ENCODE measurements at regions not wholly inside any gene's neighbourhood (a gene's known extent, or its start where the extent isn't known, plus 50 kb on each side); places are given as distances from the start of the nearest gene placed in this dataset.

DNA sequence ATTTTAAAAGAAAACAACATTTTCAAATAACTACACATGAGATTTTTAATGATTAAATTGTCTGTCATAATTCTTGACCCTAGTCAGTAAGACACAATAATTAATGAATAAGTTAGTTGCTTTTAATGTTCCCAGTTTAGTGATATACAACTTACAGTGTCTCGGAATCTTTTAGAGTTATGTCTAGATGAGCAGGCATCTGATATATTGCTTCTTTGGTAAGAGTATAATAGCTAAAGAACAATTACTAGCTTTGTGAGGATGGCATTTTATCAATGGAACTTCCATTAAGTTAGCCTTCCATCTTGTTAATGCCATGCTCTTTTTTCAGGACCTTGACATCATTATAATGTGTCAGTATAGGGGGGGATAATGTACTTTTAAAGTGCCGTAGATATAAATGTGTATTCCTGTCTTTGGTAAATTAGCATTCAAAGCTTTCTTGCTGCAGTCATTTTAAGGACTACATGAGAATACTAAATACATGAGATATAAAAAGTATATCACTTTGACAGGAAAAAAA is 425.1 kb downstream of the PDHA2 start:
- DNase-seq (ENCODE audit: low read depth): no peak
- no peak overlapping the region for H3K4me3 ChIP-seq (ENCODE audit: control insufficient read depth, low read depth, low read length)
- TF ChIP-seq, protein P1, sequence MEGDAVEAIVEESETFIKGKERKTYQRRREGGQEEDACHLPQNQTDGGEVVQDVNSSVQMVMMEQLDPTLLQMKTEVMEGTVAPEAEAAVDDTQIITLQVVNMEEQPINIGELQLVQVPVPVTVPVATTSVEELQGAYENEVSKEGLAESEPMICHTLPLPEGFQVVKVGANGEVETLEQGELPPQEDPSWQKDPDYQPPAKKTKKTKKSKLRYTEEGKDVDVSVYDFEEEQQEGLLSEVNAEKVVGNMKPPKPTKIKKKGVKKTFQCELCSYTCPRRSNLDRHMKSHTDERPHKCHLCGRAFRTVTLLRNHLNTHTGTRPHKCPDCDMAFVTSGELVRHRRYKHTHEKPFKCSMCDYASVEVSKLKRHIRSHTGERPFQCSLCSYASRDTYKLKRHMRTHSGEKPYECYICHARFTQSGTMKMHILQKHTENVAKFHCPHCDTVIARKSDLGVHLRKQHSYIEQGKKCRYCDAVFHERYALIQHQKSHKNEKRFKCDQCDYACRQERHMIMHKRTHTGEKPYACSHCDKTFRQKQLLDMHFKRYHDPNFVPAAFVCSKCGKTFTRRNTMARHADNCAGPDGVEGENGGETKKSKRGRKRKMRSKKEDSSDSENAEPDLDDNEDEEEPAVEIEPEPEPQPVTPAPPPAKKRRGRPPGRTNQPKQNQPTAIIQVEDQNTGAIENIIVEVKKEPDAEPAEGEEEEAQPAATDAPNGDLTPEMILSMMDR (conservative IDR thresholded peaks at IDR 0.05; ENCODE audit: control insufficient read depth, insufficient read depth, low read depth, low read length): no peak

DNA sequence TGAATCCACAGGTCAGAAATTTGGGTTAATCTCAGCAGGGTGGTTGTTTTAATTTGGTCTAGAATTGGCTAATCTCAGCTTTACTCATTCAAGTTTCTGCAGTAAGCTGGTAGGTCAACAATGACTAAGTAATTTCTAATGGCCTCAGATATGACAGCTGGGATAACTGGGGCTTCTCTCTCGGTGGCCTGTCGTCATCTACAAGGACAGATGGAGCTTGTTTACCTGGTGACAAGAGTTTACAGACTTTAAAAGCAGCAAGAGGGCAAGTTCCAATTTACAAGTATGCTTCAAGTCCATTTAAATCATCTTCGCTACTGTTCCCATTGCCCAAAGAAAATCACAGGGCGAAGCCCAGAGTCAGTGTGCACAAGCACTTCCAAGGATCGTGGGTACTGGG is 453.9 kb downstream of the PDHA2 start:
- TF ChIP-seq, protein P1 (conservative IDR thresholded peaks at IDR 0.05; ENCODE audit: control insufficient read depth, insufficient read depth, low read depth, low read length): no peak
- no peak overlapping the region for H3K4me3 ChIP-seq (ENCODE audit: control insufficient read depth, low read depth, low read length)
- no peak for DNase-seq (ENCODE audit: low read depth)

DNA sequence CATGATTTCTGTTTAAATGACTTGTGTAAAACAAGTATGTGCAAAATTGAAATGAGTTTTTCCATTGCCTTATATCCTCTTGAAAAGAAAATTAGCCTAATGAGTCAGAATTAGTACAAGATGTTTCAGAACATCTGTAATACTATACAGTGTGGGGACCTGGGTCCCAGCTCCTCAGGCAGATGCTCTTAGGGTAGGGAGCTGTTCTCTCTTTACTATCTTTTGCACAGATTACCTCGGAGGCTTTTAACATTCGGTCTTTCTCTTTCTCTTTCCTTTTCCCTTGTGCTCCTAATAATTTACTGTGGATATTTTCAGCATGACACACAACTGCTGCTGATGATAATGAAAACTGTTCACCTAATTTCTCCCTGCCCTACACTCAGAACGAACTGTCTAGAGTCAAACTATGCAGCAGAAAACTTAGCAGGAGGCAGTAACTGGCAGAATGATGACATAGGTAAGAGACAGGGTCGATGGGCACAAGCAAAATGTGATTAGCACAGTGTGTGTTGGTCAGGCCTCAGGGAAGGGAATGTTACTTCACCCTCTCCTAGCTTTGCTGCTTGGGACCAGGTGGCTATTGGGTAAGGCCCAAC is 455.3 kb downstream of the PDHA2 start:
- H3K4me3 ChIP-seq (ENCODE audit: control insufficient read depth, low read depth, low read length): no peak overlapping the region
- DNase-seq (ENCODE audit: low read depth): no peak
- TF ChIP-seq, protein P1 (conservative IDR thresholded peaks at IDR 0.05; ENCODE audit: control insufficient read depth, insufficient read depth, low read depth, low read length): no peak

DNA sequence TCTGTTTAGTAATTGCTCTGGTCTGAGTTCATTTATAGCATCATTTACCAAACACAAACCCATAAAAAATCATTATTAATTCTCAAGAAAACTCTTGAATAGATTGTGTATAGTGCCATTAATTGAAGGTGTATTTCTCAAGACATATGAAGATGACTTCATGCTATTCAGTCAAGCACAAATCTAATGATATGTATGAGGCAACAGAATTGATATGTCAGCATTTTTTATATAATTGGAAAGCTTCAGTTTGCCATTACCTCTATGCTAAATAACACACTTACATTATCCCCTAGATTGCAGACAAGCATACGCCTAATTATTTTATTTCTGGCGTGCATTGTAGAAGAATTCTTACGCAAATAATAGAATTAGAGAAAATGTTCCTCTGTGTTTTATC is 461.8 kb downstream of the PDHA2 start:
- no peak overlapping the region for H3K4me3 ChIP-seq (ENCODE audit: control insufficient read depth, low read depth, low read length)
- DNase-seq (ENCODE audit: low read depth): no peak
- TF ChIP-seq, protein P1 (conservative IDR thresholded peaks at IDR 0.05; ENCODE audit: control insufficient read depth, insufficient read depth, low read depth, low read length): no peak

DNA sequence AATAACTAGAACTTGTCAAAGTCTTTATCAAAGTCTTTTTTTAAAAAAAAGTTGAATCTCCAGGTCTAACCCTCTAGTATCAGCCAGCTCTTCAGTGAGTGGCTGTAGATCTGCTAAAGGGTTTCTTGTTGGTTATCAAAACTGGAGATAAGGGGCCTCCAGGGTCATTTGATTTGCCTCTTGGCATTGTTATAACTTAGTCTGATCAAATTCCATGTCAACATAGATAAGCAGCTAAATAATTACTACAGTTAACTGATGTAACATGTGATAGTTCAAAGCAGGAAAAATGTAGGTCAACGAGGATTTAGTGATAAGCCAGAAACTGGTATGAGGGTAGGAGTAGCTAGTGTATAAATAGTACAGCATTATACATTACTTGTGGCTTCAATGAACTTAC is 465.1 kb downstream of the PDHA2 start:
- no peak overlapping the region for H3K4me3 ChIP-seq (ENCODE audit: control insufficient read depth, low read depth, low read length)
- TF ChIP-seq, protein P1 (conservative IDR thresholded peaks at IDR 0.05; ENCODE audit: control insufficient read depth, insufficient read depth, low read depth, low read length): no peak
- DNase-seq (ENCODE audit: low read depth): no peak

DNA sequence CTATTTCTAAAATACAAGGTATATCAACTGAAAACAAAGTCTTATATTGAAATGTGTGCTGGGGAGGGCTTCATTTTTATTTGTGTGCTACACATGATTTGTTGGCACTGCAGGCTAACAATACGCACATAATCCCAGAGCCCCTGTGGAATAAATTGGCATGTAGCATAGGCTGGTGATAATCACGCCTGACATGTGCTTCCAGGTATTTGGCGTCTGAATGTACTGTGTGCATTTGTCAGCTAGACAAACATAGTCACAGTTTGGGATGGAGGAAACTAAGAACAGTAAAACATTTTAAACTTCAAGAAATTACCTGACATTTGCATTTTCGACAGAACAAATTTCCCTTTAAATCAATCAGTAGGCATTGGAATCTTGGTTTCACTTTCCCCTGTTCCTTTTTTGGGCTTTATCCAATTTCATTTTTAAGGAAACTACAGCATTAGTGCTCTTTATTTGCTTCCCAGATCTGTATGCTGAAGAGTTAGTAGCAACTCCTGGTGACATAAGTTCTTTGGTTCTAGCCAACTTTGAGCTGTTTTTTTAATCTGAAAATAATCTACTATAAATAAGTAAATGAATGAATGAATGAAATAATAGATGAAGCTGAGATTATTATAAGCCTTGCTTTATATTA is 472.3 kb downstream of the PDHA2 start:
- no peak overlapping the region for H3K4me3 ChIP-seq (ENCODE audit: control insufficient read depth, low read depth, low read length)
- TF ChIP-seq, protein P1 (conservative IDR thresholded peaks at IDR 0.05; ENCODE audit: control insufficient read depth, insufficient read depth, low read depth, low read length): no peak
- no peak for DNase-seq (ENCODE audit: low read depth)

Data from fibroblast of mammary gland (primary cell).